SU-DHL-6 (cell line): ENCODE measurements at regions not wholly inside any gene's neighbourhood (a gene's known extent, or its start where the extent isn't known, plus 50 kb on each side); places are given as distances from the start of the nearest gene placed in this dataset.

Source experiments
- H2AFZ ChIP-seq: fragments of 200-600 bp; sonication (generic); 2 replicates; pipeline ENCODE4 v1.6.1; 2014; ENCODE audit warnings: low read depth, mild to moderate bottlenecking, moderate library complexity, mixed read lengths, antibody characterized with exemption, low read length; ENCODE audit not compliant: severe bottlenecking
- H3F3A ChIP-seq: fragments of 200-600 bp; shearing (Covaris generic); 2 replicates; pipeline ENCODE4 v1.6.0; 2016; ENCODE audit warnings: antibody characterized with exemption, mild to moderate bottlenecking; ENCODE audit not compliant: insufficient read depth
- H3K27ac ChIP-seq: fragments of 200-600 bp; sonication (generic); 2 replicates; pipeline ENCODE4 v1.5.1; 2016; ENCODE audit warnings: low read depth, mild to moderate bottlenecking, low read length, moderate library complexity, mixed read lengths
- H3K27me3 ChIP-seq: fragments of 200-600 bp; sonication (generic), shearing (Covaris generic); 2 replicates; pipeline ENCODE4 v1.6.0; 2014; ENCODE audit warnings: mild to moderate bottlenecking, low read length
- H3K36me3 ChIP-seq: fragments of 200-600 bp; sonication (generic); 2 replicates; pipeline ENCODE4 v1.6.1; 2014; ENCODE audit warnings: mild to moderate bottlenecking, low read length, mixed read lengths
- H3K4me2 ChIP-seq: fragments of 300-600, 200-600 bp; shearing (Covaris generic), sonication (generic); 2 replicates; pipeline ENCODE4 v1.6.0; 2014; ENCODE audit warnings: low read length, low read depth, mild to moderate bottlenecking; ENCODE audit not compliant: poor library complexity, severe bottlenecking
- H3K4me3 ChIP-seq: fragments of 200-600 bp; sonication (generic); 2 replicates; pipeline ENCODE4 v1.5.1; 2014; ENCODE audit warnings: antibody characterized with exemption, low read length, mild to moderate bottlenecking, mixed read lengths; ENCODE audit not compliant: insufficient read depth, poor library complexity, severe bottlenecking
- H3K79me2 ChIP-seq: fragments of 200-600 bp; sonication (generic); 2 replicates; pipeline ENCODE4 v1.6.1; 2014; ENCODE audit warnings: mild to moderate bottlenecking, low read length, moderate library complexity; ENCODE audit not compliant: insufficient read depth
- H3K9ac ChIP-seq: fragments of 200-600 bp; sonication (generic); 2 replicates; pipeline ENCODE4 v1.7.0; 2014; ENCODE audit warnings: mild to moderate bottlenecking, low read length
- H3K9me2 ChIP-seq: fragments of 200-600 bp; sonication (generic); replicated peaks from 2 replicates; pipeline ENCODE4 v1.6.1; 2014; ENCODE audit warnings: low read length; ENCODE audit not compliant: insufficient read depth
- H3K9me3 ChIP-seq: fragments of 200-600 bp; sonication (generic); 2 replicates; pipeline ENCODE4 v1.6.1; 2014; ENCODE audit warnings: low read length, mixed read lengths; ENCODE audit not compliant: insufficient read depth
- H4K20me1 ChIP-seq: fragments of 200-600 bp; sonication (generic); 2 replicates; pipeline ENCODE4 v1.6.1; 2014; ENCODE audit warnings: low read depth, mild to moderate bottlenecking, antibody characterized with exemption, low read length, moderate library complexity, mixed read lengths
- EZH2phosphoT487 ChIP-seq: fragments of 200-600 bp; sonication (generic), shearing (Covaris generic); conservative IDR thresholded peaks from 2 replicates; pipeline ENCODE4 v1.6.1; 2018; ENCODE audit warnings: mild to moderate bottlenecking, antibody characterized with exemption, low read length, moderate library complexity, mixed read lengths
- TF ChIP-seq, protein P1 (sequence below): fragments of 200-600 bp; sonication (generic); IDR thresholded peaks from one replicate; pipeline ENCODE4 v1.5.1; 2017; ENCODE audit warnings: antibody characterized with exemption, mild to moderate bottlenecking, low read length, moderate library complexity; ENCODE audit not compliant: insufficient read depth, poor library complexity, severe bottlenecking

DNA sequence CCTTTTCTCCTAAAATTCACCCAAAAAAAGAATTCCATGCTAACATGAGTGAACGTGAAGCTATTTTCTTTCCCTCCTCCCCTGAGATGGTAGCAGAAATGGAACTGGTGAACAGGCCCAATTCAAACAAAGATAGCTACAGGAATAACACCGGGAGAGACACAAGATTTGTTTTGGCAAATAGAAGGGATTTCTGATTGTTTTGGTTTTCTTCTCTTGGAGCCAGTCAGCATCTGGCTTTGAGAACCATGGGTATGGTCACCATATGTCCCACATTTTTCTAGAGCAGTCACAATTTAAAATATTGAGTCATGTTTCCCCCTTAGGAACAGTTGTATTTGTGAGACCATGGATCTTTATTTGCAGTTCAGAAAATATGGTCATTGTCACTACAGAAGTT lies 214.1 kb downstream of the FAM76B start:
- Histone ChIP-seq H3K4me2 (no peak overlapping the region), H3K27ac (no peak overlapping the region), H3K9me3 (no peaks in the 10 kb centered on the region), H4K20me1 (no peaks in the 10 kb centered on the region), H3K79me2 (no peaks in the 10 kb centered on the region), H3K9ac (no peak overlapping the region), H2AFZ (no peak overlapping the region), H3K27me3 (no peaks in the 10 kb centered on the region), H3K4me3 (no peak overlapping the region), H3K36me3 (no peaks in the 10 kb centered on the region), H3F3A (no peaks in the 10 kb centered on the region), H3K9me2 (no peaks in the 10 kb centered on the region)
- TF ChIP-seq, protein P1, sequence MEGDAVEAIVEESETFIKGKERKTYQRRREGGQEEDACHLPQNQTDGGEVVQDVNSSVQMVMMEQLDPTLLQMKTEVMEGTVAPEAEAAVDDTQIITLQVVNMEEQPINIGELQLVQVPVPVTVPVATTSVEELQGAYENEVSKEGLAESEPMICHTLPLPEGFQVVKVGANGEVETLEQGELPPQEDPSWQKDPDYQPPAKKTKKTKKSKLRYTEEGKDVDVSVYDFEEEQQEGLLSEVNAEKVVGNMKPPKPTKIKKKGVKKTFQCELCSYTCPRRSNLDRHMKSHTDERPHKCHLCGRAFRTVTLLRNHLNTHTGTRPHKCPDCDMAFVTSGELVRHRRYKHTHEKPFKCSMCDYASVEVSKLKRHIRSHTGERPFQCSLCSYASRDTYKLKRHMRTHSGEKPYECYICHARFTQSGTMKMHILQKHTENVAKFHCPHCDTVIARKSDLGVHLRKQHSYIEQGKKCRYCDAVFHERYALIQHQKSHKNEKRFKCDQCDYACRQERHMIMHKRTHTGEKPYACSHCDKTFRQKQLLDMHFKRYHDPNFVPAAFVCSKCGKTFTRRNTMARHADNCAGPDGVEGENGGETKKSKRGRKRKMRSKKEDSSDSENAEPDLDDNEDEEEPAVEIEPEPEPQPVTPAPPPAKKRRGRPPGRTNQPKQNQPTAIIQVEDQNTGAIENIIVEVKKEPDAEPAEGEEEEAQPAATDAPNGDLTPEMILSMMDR, result no peak
- no peak for TF ChIP-seq EZH2phosphoT487

DNA sequence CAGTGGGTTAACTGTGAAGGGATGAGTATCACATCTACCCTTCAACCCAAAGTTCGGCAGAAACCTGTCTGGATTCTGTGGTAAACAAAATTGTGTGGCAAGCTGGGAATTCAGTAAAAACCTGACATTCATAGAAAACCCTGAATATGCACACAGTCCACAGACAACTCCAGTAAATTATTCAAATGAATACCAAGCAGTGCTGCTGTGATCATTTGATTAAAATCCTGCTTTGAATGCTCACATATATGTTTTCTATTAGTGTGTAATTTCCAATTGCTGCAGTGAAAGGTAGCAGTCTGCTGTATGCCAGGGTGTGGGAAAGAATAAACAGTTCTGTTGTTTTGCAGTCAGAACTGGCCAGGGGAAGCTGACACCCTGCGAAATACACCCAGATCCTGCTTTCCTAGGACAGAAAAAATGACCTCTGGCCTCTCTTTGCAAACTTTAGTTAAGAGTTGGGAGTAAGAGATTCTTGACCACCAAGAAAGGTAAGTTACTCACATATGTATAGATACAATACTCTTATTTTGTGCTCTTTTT lies 217.8 kb downstream of the FAM76B start:
- no peaks in the 10 kb centered on the region for H3K36me3 ChIP-seq
- no peak overlapping the region for H2AFZ ChIP-seq
- no peaks in the 10 kb centered on the region for H3K27me3 ChIP-seq
- H3K79me2 ChIP-seq, result no peaks in the 10 kb centered on the region
- H3F3A ChIP-seq, result no peaks in the 10 kb centered on the region
- H3K9ac ChIP-seq, result no peak overlapping the region
- no peak overlapping the region for H3K27ac ChIP-seq
- no peaks in the 10 kb centered on the region for H3K9me3 ChIP-seq
- H3K9me2 ChIP-seq, result no peaks in the 10 kb centered on the region
- TF ChIP-seq, protein P1, result no peak
- no peak for TF ChIP-seq EZH2phosphoT487
- H4K20me1 ChIP-seq, result no peaks in the 10 kb centered on the region
- no peak overlapping the region for H3K4me3 ChIP-seq
- no peak overlapping the region for H3K4me2 ChIP-seq

DNA sequence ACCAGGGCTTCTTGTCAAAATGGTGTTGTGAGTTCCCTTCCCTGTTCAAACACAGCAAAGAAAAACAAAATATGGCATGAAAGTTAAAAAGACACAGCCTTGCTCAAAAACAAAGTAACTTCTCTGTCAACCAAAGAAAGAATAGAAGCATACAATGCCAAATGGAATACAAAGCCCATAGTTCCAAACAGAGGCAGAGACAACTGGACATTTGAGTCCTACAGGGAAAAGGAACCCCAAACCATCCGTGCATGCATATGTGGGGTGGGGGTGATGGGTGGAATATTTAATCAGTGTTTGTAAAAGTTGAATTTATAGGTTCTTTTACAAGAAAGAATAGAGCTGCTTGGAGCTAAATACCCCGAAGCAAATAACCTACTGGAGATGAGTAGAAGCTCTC lies 218.7 kb downstream of the FAM76B start:
- H4K20me1 ChIP-seq, result no peaks in the 10 kb centered on the region

More for the DNA sequence above, 218.7 kb downstream of the FAM76B start:
- no peaks in the 10 kb centered on the region for H3F3A ChIP-seq
- TF ChIP-seq EZH2phosphoT487, result no peak
- TF ChIP-seq, protein P1, result no peak
- H3K27ac ChIP-seq, result no peak overlapping the region
- no peaks in the 10 kb centered on the region for H3K27me3 ChIP-seq
- no peaks in the 10 kb centered on the region for H3K9me3 ChIP-seq
- no peaks in the 10 kb centered on the region for H3K79me2 ChIP-seq
- H3K9me2 ChIP-seq, result no peaks in the 10 kb centered on the region
- H2AFZ ChIP-seq, result no peak overlapping the region
- H3K4me2 ChIP-seq, result no peak overlapping the region
- H3K36me3 ChIP-seq, result no peaks in the 10 kb centered on the region
- H3K9ac ChIP-seq, result no peak overlapping the region
- H3K4me3 ChIP-seq, result no peak overlapping the region
